ENCODE measurements at regions not wholly inside any gene's neighbourhood (a gene's known extent, or its start where the extent isn't known, plus 50 kb on each side); places are given as distances from the start of the nearest gene placed in this dataset.
A peak's percentile ranks its signal among the peaks of the same experiment; 100 is the strongest.

- no peak for DNase-seq
Measured at GRCh38 chr5:125186911-125187375, 440.5 kb upstream of the ZNF608 start.

- no peak for DNase-seq
Measured at GRCh38 chr5:125189531-125189941, 443.1 kb upstream of the ZNF608 start.

GRCh38 chr5:125190232-125191087, 444.0 kb upstream of the ZNF608 start:
- DNase-seq = no peak

- DNase-seq = no peak
Measured at GRCh38 chr5:125194883-125195282, 448.4 kb upstream of the ZNF608 start.

GRCh38 chr5:125196481-125197111, 450.2 kb upstream of the ZNF608 start:
- DNase-seq = no peak

- no peak for DNase-seq
Measured at GRCh38 chr5:125197321-125197720, 450.9 kb upstream of the ZNF608 start.

GRCh38 chr5:125198270-125198974, 452.0 kb upstream of the ZNF608 start:
- no peak for DNase-seq

GRCh38 chr5:125199373-125199772, 452.9 kb upstream of the ZNF608 start:
- no peak for DNase-seq

GRCh38 chr5:125199968-125200865, 453.8 kb upstream of the ZNF608 start:
- DNase-seq = no peak

- DNase-seq = no peak
Measured at GRCh38 chr5:125200866-125201373, 454.5 kb upstream of the ZNF608 start.

- DNase-seq = no peak
Measured at GRCh38 chr5:125201446-125202052, 455.1 kb upstream of the ZNF608 start.

- no peak for DNase-seq
Measured at GRCh38 chr5:125202353-125202752, 455.9 kb upstream of the ZNF608 start.

GRCh38 chr5:125202871-125203438, 456.5 kb upstream of the ZNF608 start:
- no peak for DNase-seq

GRCh38 chr5:125203912-125204311, 457.5 kb upstream of the ZNF608 start:
- DNase-seq = no peak

- DNase-seq = peak in 1 of 5 experiments; percentile 8
Measured at GRCh38 chr5:125205601-125206225, 459.3 kb upstream of the ZNF608 start.

- no peak for DNase-seq
Measured at GRCh38 chr5:125207856-125208255, 461.4 kb upstream of the ZNF608 start.

GRCh38 chr5:125209650-125210049, 463.2 kb upstream of the ZNF608 start:
- no peak for DNase-seq

- no peak for DNase-seq
Measured at GRCh38 chr5:125210242-125210947, 464.0 kb upstream of the ZNF608 start.

GRCh38 chr5:125214080-125214479, 467.6 kb upstream of the ZNF608 start:
- DNase-seq = no peak

GRCh38 chr5:125215593-125215992, 469.2 kb upstream of the ZNF608 start:
- no peak for DNase-seq

All from T-helper 2 cell (primary cell).